ENCODE measurements at regions not wholly inside any gene's neighbourhood (a gene's known extent, or its start where the extent isn't known, plus 50 kb on each side); places are given as distances from the start of the nearest gene placed in this dataset.
A peak's percentile ranks its signal among the peaks of the same experiment; 100 is the strongest.

GRCh38 chr17:77746393-77746792 is 212.1 kb upstream of the TNRC6C start:
- DNase-seq (ENCODE audit: low read depth), result no peak

- DNase-seq (ENCODE audit: low read depth), result no peak
Measured at GRCh38 chr17:77746896-77747554, 211.5 kb upstream of the TNRC6C start.

GRCh38 chr17:77748436-77748835 is 210.1 kb upstream of the TNRC6C start:
- DNase-seq (ENCODE audit: low read depth), result no peak

- DNase-seq (ENCODE audit: low read depth), result no peak
Measured at GRCh38 chr17:77749321-77749751, 209.2 kb upstream of the TNRC6C start.

- DNase-seq (ENCODE audit: low read depth), result no peak
Measured at GRCh38 chr17:77749989-77750388, 208.5 kb upstream of the TNRC6C start.

- DNase-seq (ENCODE audit: low read depth), result no peak
Measured at GRCh38 chr17:77750427-77751043, 208.0 kb upstream of the TNRC6C start.

GRCh38 chr17:77753246-77753645 is 205.3 kb upstream of the TNRC6C start:
- no peak for DNase-seq (ENCODE audit: low read depth)

GRCh38 chr17:77753691-77754245 is 204.7 kb upstream of the TNRC6C start:
- DNase-seq (ENCODE audit: low read depth), result no peak

- no peak for DNase-seq (ENCODE audit: low read depth)
Measured at GRCh38 chr17:77754956-77755355, 203.5 kb upstream of the TNRC6C start.

- no peak for DNase-seq (ENCODE audit: low read depth)
Measured at GRCh38 chr17:77755410-77755963, 203.0 kb upstream of the TNRC6C start.

GRCh38 chr17:77756028-77756427 is 202.5 kb upstream of the TNRC6C start:
- DNase-seq (ENCODE audit: low read depth), result no peak

GRCh38 chr17:77756846-77757560 is 201.5 kb upstream of the TNRC6C start:
- DNase-seq (ENCODE audit: low read depth), result no peak

- DNase-seq (ENCODE audit: low read depth), result no peak
Measured at GRCh38 chr17:77757561-77757898, 201.0 kb upstream of the TNRC6C start.

- no peak for DNase-seq (ENCODE audit: low read depth)
Measured at GRCh38 chr17:77763023-77763422, 195.5 kb upstream of the TNRC6C start.

- DNase-seq (ENCODE audit: low read depth), result no peak
Measured at GRCh38 chr17:77763575-77763974, 194.9 kb upstream of the TNRC6C start.

GRCh38 chr17:77765292-77765691 is 193.2 kb upstream of the TNRC6C start:
- DNase-seq (ENCODE audit: low read depth), result no peak

- no peak for DNase-seq (ENCODE audit: low read depth)
Measured at GRCh38 chr17:77767148-77767547, 191.4 kb upstream of the TNRC6C start.

GRCh38 chr17:77768248-77768852 is 190.2 kb upstream of the TNRC6C start:
- no peak for DNase-seq (ENCODE audit: low read depth)

- no peak for DNase-seq (ENCODE audit: low read depth)
Measured at GRCh38 chr17:77769215-77769614, 189.3 kb upstream of the TNRC6C start.

- no peak for DNase-seq (ENCODE audit: low read depth)
Measured at GRCh38 chr17:77769762-77770161, 188.7 kb upstream of the TNRC6C start.

- peak; percentile 38 for DNase-seq (ENCODE audit: low read depth)
Measured at GRCh38 chr17:77770331-77771105, 188.0 kb upstream of the TNRC6C start.

- DNase-seq (ENCODE audit: low read depth), result no peak
Measured at GRCh38 chr17:77771145-77771544, 187.4 kb upstream of the TNRC6C start.

Measured in stromal cell of bone marrow (primary cell).